ENCODE measurements at regions not wholly inside any gene's neighbourhood (a gene's known extent, or its start where the extent isn't known, plus 50 kb on each side); places are given as distances from the start of the nearest gene placed in this dataset.

DNA sequence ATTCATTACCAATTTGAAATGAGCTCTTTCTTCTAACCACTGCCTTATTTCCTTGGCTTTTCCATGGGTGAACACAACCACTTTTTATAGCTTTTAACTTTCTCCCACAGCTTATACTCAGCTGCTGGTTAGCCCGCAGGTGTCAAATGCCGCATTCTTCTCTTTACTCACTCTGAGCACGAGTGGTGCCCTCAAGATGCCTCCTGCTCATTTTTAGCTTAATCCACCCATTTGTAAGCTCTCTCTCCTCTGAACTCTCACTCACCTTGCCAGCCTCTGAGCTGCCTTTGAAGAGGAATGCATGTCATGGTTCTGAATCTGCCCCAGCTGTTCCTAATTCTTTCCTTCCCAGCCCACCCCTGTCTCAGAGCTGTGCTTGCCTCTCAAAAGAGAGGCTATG is 449.4 kb upstream of the PRICKLE1 start:
- Histone ChIP-seq H3K27ac (ENCODE audit: low read length) (no peak overlapping the region), H3K36me3 (ENCODE audit: control insufficient read depth, insufficient read depth, low read length) (no peaks in the 10 kb centered on the region), H3K9me3 (ENCODE audit: control insufficient read depth, insufficient read depth, low read length) (no peaks in the 10 kb centered on the region), H3K4me1 (ENCODE audit: control insufficient read depth, insufficient read depth, low read length) (no peaks in the 10 kb centered on the region), H3K4me3 (ENCODE audit: low read length) (no peak overlapping the region), H3K27me3 (ENCODE audit: control insufficient read depth, insufficient read depth, low read length) (no peaks in the 10 kb centered on the region)
- no peak for DNase-seq (ENCODE audit: low read depth, low spot score)
- WGBS (ENCODE audit: insufficient coverage, insufficient read length): no CpG with 5 or more reads among the region's 3 CpGs

DNA sequence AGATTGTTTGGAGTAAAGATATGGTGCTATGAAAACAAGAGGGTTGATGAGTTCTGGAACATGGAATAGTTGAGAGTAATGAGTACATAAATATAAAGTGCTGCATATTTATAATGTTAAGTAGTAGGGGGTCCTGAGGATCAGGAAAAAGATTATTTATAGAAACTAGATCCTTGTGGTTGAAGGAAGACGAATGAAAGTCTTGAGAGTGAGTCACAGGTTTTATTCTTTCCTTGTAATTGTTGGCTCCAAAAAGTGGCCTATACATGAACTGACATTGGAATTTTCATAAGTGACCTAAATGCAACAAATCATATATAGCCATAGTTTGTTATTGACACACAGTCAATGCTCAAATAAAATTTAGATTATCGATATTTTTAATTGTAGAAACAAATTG is 440.4 kb upstream of the PRICKLE1 start:
- no peak overlapping the region for H3K27ac ChIP-seq (ENCODE audit: low read length)
- DNase-seq (ENCODE audit: low read depth, low spot score): no peak
- no peaks in the 10 kb centered on the region for H3K36me3 ChIP-seq (ENCODE audit: control insufficient read depth, insufficient read depth, low read length)
- H3K27me3 ChIP-seq (ENCODE audit: control insufficient read depth, insufficient read depth, low read length): no peaks in the 10 kb centered on the region
- no peaks in the 10 kb centered on the region for H3K9me3 ChIP-seq (ENCODE audit: control insufficient read depth, insufficient read depth, low read length)
- no CpG with 5 or more reads among the region's 2 CpGs for WGBS (ENCODE audit: insufficient coverage, insufficient read length)
- H3K4me1 ChIP-seq (ENCODE audit: control insufficient read depth, insufficient read depth, low read length): no peaks in the 10 kb centered on the region
- no peak overlapping the region for H3K4me3 ChIP-seq (ENCODE audit: low read length)

DNA sequence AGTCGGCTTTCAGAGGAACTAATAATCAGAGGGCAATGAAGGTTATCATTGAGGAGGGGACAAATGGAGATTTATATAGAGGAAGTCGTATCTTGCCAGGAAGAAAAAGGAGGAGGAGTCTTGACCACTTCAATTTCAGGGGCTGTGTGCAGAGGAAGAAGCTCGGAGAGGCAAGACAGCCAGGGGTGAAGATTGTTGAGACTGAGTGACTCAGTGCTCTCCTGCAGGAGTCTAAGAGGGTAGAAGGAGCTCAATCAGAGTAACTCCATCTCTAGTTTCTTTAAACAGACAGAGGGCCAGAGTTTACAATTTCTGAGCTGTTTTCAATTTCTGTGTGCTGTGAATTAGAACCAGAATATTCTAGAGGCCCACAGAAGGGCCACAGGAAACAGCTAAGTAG is 439.3 kb upstream of the PRICKLE1 start:
- no peaks in the 10 kb centered on the region for H3K36me3 ChIP-seq (ENCODE audit: control insufficient read depth, insufficient read depth, low read length)
- H3K27me3 ChIP-seq (ENCODE audit: control insufficient read depth, insufficient read depth, low read length): no peaks in the 10 kb centered on the region
- no peak overlapping the region for H3K27ac ChIP-seq (ENCODE audit: low read length)
- no peaks in the 10 kb centered on the region for H3K9me3 ChIP-seq (ENCODE audit: control insufficient read depth, insufficient read depth, low read length)
- no peak for DNase-seq (ENCODE audit: low read depth, low spot score)
- no peak overlapping the region for H3K4me3 ChIP-seq (ENCODE audit: low read length)
- no peaks in the 10 kb centered on the region for H3K4me1 ChIP-seq (ENCODE audit: control insufficient read depth, insufficient read depth, low read length)
- no CpG with 5 or more reads among the region's 3 CpGs for WGBS (ENCODE audit: insufficient coverage, insufficient read length)

DNA sequence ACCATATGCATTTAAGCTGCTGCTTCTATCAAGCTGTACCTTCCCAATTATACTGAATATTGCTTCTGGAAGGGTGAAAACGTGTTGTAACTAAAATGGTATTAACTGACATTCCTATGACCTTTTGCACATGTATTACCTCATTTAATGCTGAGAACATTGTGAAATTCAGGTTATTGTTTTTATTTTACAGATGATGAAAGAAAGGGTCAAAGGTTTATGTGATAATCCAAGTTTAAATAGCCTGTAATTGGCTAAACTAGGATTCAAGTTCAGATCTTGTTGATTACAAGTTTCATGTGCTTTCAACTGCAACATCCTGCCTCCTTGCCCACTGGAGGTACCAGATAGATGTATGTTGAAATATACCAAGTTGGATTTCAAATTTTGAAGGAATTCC is 433.3 kb upstream of the PRICKLE1 start:
- H3K27me3 ChIP-seq (ENCODE audit: control insufficient read depth, insufficient read depth, low read length): no peaks in the 10 kb centered on the region
- H3K36me3 ChIP-seq (ENCODE audit: control insufficient read depth, insufficient read depth, low read length): no peaks in the 10 kb centered on the region
- no peak overlapping the region for H3K27ac ChIP-seq (ENCODE audit: low read length)
- WGBS (ENCODE audit: insufficient coverage, insufficient read length): no CpG with 5 or more reads among the region's 1 CpG
- no peak for DNase-seq (ENCODE audit: low read depth, low spot score)
- no peak overlapping the region for H3K4me3 ChIP-seq (ENCODE audit: low read length)
- H3K9me3 ChIP-seq (ENCODE audit: control insufficient read depth, insufficient read depth, low read length): no peaks in the 10 kb centered on the region
- no peaks in the 10 kb centered on the region for H3K4me1 ChIP-seq (ENCODE audit: control insufficient read depth, insufficient read depth, low read length)

DNA sequence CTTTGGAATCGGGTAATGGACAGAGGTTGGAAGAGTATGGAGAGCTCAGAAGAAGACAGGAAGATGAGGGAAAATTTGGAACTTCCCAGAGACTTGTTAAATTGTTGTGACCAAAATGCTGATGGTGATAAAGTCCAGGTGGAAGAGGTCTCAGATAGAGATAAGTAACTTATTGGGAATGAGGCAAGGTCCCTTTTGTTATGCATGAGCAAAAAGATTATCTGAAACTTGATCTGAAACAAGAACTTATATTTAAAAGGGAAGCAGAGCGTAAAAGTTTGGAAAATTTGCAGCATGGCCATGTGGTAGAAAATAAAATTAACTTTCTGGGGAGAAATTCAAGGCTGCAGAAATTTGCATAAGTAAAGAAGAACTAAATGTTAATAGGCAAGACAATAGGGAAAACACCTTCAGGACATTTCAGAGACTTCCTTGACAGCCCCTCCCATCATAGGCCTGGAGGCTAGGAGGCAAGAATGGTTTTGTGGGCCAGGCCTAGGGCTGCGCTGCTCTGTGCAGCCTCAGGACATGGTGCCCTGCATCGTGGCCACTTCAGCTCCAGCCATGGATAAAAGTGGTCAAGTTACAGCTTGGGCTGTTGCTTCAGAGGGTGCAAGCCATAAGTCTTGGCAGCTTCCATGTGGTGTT is 425.7 kb upstream of the PRICKLE1 start:
- Histone ChIP-seq H3K4me1 (ENCODE audit: control insufficient read depth, insufficient read depth, low read length) (no peaks in the 10 kb centered on the region), H3K27me3 (ENCODE audit: control insufficient read depth, insufficient read depth, low read length) (no peaks in the 10 kb centered on the region), H3K4me3 (ENCODE audit: low read length) (no peak overlapping the region), H3K27ac (ENCODE audit: low read length) (no peak overlapping the region), H3K9me3 (ENCODE audit: control insufficient read depth, insufficient read depth, low read length) (no peaks in the 10 kb centered on the region), H3K36me3 (ENCODE audit: control insufficient read depth, insufficient read depth, low read length) (no peaks in the 10 kb centered on the region)
- no peak for DNase-seq (ENCODE audit: low read depth, low spot score)
- WGBS (ENCODE audit: insufficient coverage, insufficient read length): no CpG with 5 or more reads among the region's 4 CpGs

DNA sequence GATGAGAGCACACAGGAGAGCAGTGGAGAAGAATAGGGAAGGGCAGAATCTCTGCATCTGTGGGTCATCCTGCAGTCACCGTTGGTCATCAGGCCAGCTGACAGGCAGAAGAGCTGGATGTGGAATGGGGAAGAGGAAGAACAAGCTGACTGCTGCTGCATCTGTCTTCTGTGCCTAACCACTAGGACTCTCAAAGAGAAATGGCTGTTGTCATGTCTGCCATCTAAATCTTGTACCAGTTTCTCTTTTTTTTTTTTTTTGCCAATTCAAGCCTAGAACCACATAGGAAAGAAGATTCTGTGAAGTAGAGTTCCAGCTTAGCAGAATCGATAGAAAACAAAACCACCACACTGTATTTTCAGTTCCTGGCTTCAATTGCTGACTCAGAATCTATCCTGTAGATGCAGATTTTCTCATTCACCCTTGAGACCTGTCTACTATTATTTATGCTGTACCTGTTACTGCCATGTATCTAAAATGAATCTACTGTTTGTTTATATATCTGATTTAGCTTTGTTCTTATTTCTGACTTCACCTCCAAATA is 421.9 kb upstream of the PRICKLE1 start:
- WGBS (ENCODE audit: insufficient coverage, insufficient read length): no CpG with 5 or more reads among the region's 2 CpGs
- no peaks in the 10 kb centered on the region for H3K27me3 ChIP-seq (ENCODE audit: control insufficient read depth, insufficient read depth, low read length)
- no peak for DNase-seq (ENCODE audit: low read depth, low spot score)
- H3K4me3 ChIP-seq (ENCODE audit: low read length): no peak overlapping the region
- H3K9me3 ChIP-seq (ENCODE audit: control insufficient read depth, insufficient read depth, low read length): no peaks in the 10 kb centered on the region
- no peak overlapping the region for H3K27ac ChIP-seq (ENCODE audit: low read length)
- H3K36me3 ChIP-seq (ENCODE audit: control insufficient read depth, insufficient read depth, low read length): no peaks in the 10 kb centered on the region
- no peaks in the 10 kb centered on the region for H3K4me1 ChIP-seq (ENCODE audit: control insufficient read depth, insufficient read depth, low read length)

DNA sequence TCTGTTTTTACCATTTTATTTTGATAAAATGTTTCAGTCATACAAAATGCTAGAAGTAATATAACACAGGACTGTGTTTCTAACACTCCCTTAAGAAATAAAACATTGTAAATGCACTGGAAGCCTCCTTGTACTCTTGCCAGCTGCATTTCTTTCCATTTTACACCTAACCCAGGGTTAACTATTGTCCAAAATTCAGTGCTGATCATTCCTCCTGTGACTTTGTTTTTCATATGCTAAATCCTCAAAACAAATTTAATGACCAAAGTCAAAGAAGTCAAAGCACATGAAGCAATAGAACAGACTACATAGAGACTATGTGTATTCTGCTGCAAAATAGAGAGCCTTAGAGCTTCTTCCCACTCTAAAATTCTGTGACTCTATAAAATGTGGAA is 420.3 kb upstream of the PRICKLE1 start:
- no peak for DNase-seq (ENCODE audit: low read depth, low spot score)
- Histone ChIP-seq H3K4me3 (ENCODE audit: low read length) (no peak overlapping the region), H3K4me1 (ENCODE audit: control insufficient read depth, insufficient read depth, low read length) (no peaks in the 10 kb centered on the region), H3K36me3 (ENCODE audit: control insufficient read depth, insufficient read depth, low read length) (no peaks in the 10 kb centered on the region), H3K9me3 (ENCODE audit: control insufficient read depth, insufficient read depth, low read length) (no peaks in the 10 kb centered on the region), H3K27me3 (ENCODE audit: control insufficient read depth, insufficient read depth, low read length) (no peaks in the 10 kb centered on the region), H3K27ac (ENCODE audit: low read length) (no peak overlapping the region)

DNA sequence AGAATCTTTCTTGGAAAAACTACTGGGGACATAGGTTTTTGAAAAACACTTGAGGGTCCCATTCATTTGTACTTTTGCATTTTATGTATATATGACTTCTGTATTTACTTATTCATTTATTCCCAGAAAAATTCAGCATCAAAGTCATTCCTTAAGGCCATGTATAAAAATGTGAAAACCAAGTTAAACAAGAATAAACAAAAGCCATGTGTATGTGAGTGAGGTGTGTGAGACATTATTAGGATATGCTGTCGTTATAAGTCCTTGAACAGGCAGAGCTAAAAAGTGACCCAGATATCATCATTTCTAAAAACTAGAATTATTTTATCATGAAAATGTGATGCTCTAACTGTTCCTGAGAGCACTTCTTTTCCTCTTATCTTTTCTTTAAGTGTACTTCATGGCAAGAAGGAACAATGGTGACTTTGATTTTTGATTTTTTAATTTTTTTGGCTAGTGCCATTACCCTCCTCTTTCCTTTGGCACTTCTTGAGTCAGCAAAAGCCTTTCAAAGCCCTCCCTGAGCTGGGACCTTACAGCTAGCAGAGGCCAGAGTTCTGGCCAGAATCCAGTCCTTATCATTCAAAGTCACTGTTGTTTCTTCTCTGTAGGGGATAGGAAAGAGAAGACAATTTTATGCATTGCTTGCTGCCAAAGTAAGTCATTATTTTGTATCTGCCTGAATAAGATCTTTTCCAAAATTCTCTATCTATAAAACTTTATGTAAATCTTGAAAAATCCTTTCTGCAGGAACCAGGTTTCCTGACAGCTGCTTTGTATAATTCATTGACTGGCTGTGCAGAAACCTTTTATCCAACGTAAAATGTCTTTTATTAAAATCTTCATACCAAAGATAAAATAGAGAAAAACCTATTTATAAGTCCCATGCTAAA is 419.7 kb upstream of the PRICKLE1 start:
- no peaks in the 10 kb centered on the region for H3K36me3 ChIP-seq (ENCODE audit: control insufficient read depth, insufficient read depth, low read length)
- no peak overlapping the region for H3K4me3 ChIP-seq (ENCODE audit: low read length)
- H3K9me3 ChIP-seq (ENCODE audit: control insufficient read depth, insufficient read depth, low read length): no peaks in the 10 kb centered on the region
- no peak overlapping the region for H3K27ac ChIP-seq (ENCODE audit: low read length)
- DNase-seq (ENCODE audit: low read depth, low spot score): no peak
- no CpG with 5 or more reads among the region's 2 CpGs for WGBS (ENCODE audit: insufficient coverage, insufficient read length)
- H3K4me1 ChIP-seq (ENCODE audit: control insufficient read depth, insufficient read depth, low read length): no peaks in the 10 kb centered on the region
- no peaks in the 10 kb centered on the region for H3K27me3 ChIP-seq (ENCODE audit: control insufficient read depth, insufficient read depth, low read length)

DNA sequence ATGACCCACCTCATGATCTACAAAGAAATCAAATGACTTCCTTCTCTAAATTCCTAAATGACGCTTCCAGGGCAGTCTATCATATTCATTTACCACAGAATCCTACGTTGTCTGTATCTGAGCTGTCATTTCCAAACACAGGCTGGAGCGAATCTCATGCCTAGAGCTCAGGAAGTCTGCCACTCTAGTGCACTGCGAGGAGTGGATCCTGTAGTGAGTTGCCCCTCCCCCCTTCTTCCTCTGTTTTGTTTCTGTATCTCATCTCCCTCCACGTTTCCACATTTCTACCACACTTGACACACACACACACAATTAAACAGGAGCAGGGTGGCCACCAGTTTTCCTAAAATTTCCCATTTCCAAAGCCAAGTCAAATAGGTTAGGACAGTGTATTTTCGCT is 415.4 kb upstream of the PRICKLE1 start:
- no peaks in the 10 kb centered on the region for H3K4me1 ChIP-seq (ENCODE audit: control insufficient read depth, insufficient read depth, low read length)
- no peaks in the 10 kb centered on the region for H3K36me3 ChIP-seq (ENCODE audit: control insufficient read depth, insufficient read depth, low read length)
- DNase-seq (ENCODE audit: low read depth, low spot score): no peak
- no CpG with 5 or more reads among the region's 6 CpGs for WGBS (ENCODE audit: insufficient coverage, insufficient read length)
- no peak overlapping the region for H3K27ac ChIP-seq (ENCODE audit: low read length)
- H3K9me3 ChIP-seq (ENCODE audit: control insufficient read depth, insufficient read depth, low read length): no peaks in the 10 kb centered on the region
- H3K4me3 ChIP-seq (ENCODE audit: low read length): no peak overlapping the region
- H3K27me3 ChIP-seq (ENCODE audit: control insufficient read depth, insufficient read depth, low read length): no peaks in the 10 kb centered on the region

DNA sequence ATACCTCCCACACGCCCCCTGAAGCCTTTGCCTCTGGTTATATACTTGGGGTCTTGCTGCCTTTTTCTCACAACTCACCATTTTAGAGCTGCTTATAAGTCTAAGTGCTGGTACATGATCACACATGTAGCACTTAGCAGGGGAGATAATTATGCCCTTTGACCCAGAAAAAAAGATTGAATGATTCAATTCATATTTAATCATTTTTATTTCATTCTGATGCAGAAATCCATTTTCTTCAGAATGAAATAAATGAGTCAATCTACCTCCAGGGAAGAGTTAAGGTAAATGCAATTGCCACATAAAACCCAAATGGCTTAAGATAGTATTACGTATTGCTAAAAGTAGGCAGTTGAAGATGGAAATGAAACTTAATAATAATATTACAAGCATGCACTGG is 414.6 kb upstream of the PRICKLE1 start:
- Histone ChIP-seq H3K4me3 (ENCODE audit: low read length) (no peak overlapping the region), H3K36me3 (ENCODE audit: control insufficient read depth, insufficient read depth, low read length) (no peaks in the 10 kb centered on the region), H3K9me3 (ENCODE audit: control insufficient read depth, insufficient read depth, low read length) (no peaks in the 10 kb centered on the region), H3K4me1 (ENCODE audit: control insufficient read depth, insufficient read depth, low read length) (peaks cover 2% of the 10 kb centered on the region; the same call in 1 of the 2 replicates), H3K27ac (ENCODE audit: low read length) (no peak overlapping the region), H3K27me3 (ENCODE audit: control insufficient read depth, insufficient read depth, low read length) (no peaks in the 10 kb centered on the region)
- no peak for DNase-seq (ENCODE audit: low read depth, low spot score)
- no CpG with 5 or more reads among the region's 2 CpGs for WGBS (ENCODE audit: insufficient coverage, insufficient read length)
